Stomach (tissue), 4 donors: ENCODE measurements at regions not wholly inside any gene's neighbourhood (a gene's known extent, or its start where the extent isn't known, plus 50 kb on each side); places are given as distances from the start of the nearest gene placed in this dataset.

Source experiments
- POLR2AphosphoS5 ChIP-seq, 3 donors: sonication (generic); formaldehyde crosslinking; IDR thresholded peaks; one replicate each; pipeline ENCODE4 v1.6.1; 2016; ENCODE audit warnings: antibody characterized with exemption in 3 of 3
- TF ChIP-seq, protein P1 (sequence below), 7 experiments: fragments of 450-650 bp in 4 of 7; fragments of 200-600 bp in 3 of 7; sonication (generic) in 3 of 7; IDR thresholded peaks; one replicate each; pipeline ENCODE4 v1.5.1; 2016 to 2019; ENCODE audit warnings: antibody characterized with exemption in 7 of 7, control low read depth in 2 of 7, mild to moderate bottlenecking in 1 of 7

DNA sequence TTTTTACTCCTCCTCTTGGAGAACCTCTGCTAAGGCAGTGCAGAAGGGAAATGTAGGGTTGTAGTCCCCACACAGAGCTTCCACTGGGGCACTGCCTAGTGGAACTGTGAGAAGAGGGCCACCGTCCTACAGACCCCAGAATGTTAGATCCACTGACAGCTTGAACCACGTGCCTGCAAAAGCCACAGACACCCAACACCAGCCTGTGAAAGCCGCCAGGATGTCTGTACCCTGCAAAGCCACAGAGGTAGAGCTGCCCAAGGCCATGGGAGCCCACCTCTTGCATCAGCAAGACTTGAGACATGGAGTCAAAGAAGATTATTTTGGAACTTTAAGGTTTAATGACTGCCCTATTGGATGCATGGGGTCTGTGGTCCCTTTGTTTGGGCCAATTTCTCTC, 112.1 kb downstream of the RSL24D1 start:
- TF ChIP-seq, protein P1, sequence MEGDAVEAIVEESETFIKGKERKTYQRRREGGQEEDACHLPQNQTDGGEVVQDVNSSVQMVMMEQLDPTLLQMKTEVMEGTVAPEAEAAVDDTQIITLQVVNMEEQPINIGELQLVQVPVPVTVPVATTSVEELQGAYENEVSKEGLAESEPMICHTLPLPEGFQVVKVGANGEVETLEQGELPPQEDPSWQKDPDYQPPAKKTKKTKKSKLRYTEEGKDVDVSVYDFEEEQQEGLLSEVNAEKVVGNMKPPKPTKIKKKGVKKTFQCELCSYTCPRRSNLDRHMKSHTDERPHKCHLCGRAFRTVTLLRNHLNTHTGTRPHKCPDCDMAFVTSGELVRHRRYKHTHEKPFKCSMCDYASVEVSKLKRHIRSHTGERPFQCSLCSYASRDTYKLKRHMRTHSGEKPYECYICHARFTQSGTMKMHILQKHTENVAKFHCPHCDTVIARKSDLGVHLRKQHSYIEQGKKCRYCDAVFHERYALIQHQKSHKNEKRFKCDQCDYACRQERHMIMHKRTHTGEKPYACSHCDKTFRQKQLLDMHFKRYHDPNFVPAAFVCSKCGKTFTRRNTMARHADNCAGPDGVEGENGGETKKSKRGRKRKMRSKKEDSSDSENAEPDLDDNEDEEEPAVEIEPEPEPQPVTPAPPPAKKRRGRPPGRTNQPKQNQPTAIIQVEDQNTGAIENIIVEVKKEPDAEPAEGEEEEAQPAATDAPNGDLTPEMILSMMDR (IDR thresholded peaks at IDR 0.05) = no peak
- TF ChIP-seq POLR2AphosphoS5 (IDR thresholded peaks at IDR 0.05) = no peak
